GM21423 (cell line): ENCODE measurements at regions not wholly inside any gene's neighbourhood (a gene's known extent, or its start where the extent isn't known, plus 50 kb on each side); places are given as distances from the start of the nearest gene placed in this dataset.

ENCODE experiments used
- ATAC-seq: cut with Tn5 transposase; IDR thresholded peaks from one replicate; pipeline ENCODE4 v1.9.1; 2021; ENCODE audit warnings: mild to moderate bottlenecking, moderate library complexity; ENCODE audit not compliant: unreplicated experiment

GRCh38 chr4:124483048-124483906 is 229.3 kb downstream of the ANKRD50 start:
- no peak for ATAC-seq

- ATAC-seq, result no peak
Measured at GRCh38 chr4:124484008-124484407, 228.5 kb downstream of the ANKRD50 start.

- ATAC-seq, result no peak
Measured at GRCh38 chr4:124484940-124485339, 227.6 kb downstream of the ANKRD50 start.

GRCh38 chr4:124486423-124486822 is 226.1 kb downstream of the ANKRD50 start:
- ATAC-seq, result no peak

- ATAC-seq, result no peak
Measured at GRCh38 chr4:124487651-124488050, 224.9 kb downstream of the ANKRD50 start.

GRCh38 chr4:124491361-124492145 is 221.0 kb downstream of the ANKRD50 start:
- no peak for ATAC-seq

- ATAC-seq, result no peak
Measured at GRCh38 chr4:124499261-124499660, 213.3 kb downstream of the ANKRD50 start.

GRCh38 chr4:124501576-124501975 is 211.0 kb downstream of the ANKRD50 start:
- ATAC-seq, result no peak

- no peak for ATAC-seq
Measured at GRCh38 chr4:124504431-124504830, 208.1 kb downstream of the ANKRD50 start.

GRCh38 chr4:124505211-124505610 is 207.3 kb downstream of the ANKRD50 start:
- no peak for ATAC-seq

- no peak for ATAC-seq
Measured at GRCh38 chr4:124509151-124509550, 203.4 kb downstream of the ANKRD50 start.

GRCh38 chr4:124514588-124514987 is 197.9 kb downstream of the ANKRD50 start:
- no peak for ATAC-seq

GRCh38 chr4:124515591-124515990 is 196.9 kb downstream of the ANKRD50 start:
- no peak for ATAC-seq

GRCh38 chr4:124519196-124519595 is 193.3 kb downstream of the ANKRD50 start:
- no peak for ATAC-seq

GRCh38 chr4:124523816-124524215 is 188.7 kb downstream of the ANKRD50 start:
- no peak for ATAC-seq

- no peak for ATAC-seq
Measured at GRCh38 chr4:124525524-124525923, 187.0 kb downstream of the ANKRD50 start.

- ATAC-seq, result no peak
Measured at GRCh38 chr4:124526331-124526730, 186.2 kb downstream of the ANKRD50 start.

GRCh38 chr4:124526769-124527168 is 185.8 kb downstream of the ANKRD50 start:
- no peak for ATAC-seq

- ATAC-seq, result no peak
Measured at GRCh38 chr4:124527364-124527763, 185.2 kb downstream of the ANKRD50 start.

GRCh38 chr4:124529131-124529530 is 183.4 kb downstream of the ANKRD50 start:
- no peak for ATAC-seq

GRCh38 chr4:124530464-124531077 is 182.0 kb downstream of the ANKRD50 start:
- ATAC-seq, result no peak

- no peak for ATAC-seq
Measured at GRCh38 chr4:124534131-124534530, 178.4 kb downstream of the ANKRD50 start.
